Keratinocyte (primary cell): ENCODE measurements at regions not wholly inside any gene's neighbourhood (a gene's known extent, or its start where the extent isn't known, plus 50 kb on each side); places are given as distances from the start of the nearest gene placed in this dataset.

ENCODE experiments used
- CTCF ChIP-seq, 3 experiments: IDR thresholded peaks in 1 of 3; conservative IDR thresholded peaks in 1 of 3; optimal IDR thresholded peaks in 1 of 3; 2 replicates in 2 of 3; 3 replicates in 1 of 3; pipeline versions ENCODE3 to v1.5.1; 2011; ENCODE audit warnings: low read length in 3 of 3, mild to moderate bottlenecking in 3 of 3, moderate library complexity in 2 of 3, control low read depth in 1 of 3, inconsistent platforms in 1 of 3; ENCODE audit not compliant: insufficient read depth in 2 of 3; ENCODE audit errors: extremely low read depth in 1 of 3
- EZH2 ChIP-seq: IDR thresholded peaks from one replicate; pipeline ENCODE4 v1.6.1; 2012; ENCODE audit warnings: inconsistent platforms, mild to moderate bottlenecking, low read length, moderate library complexity

- TF ChIP-seq CTCF (optimal IDR thresholded peaks at IDR 0.05 in 1 of 3, IDR thresholded peaks at IDR 0.05 in 1 of 3, conservative IDR thresholded peaks at IDR 0.05 in 1 of 3; ENCODE audit: extremely low read depth in 1 of 3, insufficient read depth in 2 of 3, low read length in 3 of 3) = no peak
- TF ChIP-seq EZH2 = no peak
Measured at GRCh38 chr6:126983779-126984178, 134.7 kb upstream of the RSPO3 start.
